A673 (cell line): ENCODE measurements at regions not wholly inside any gene's neighbourhood (a gene's known extent, or its start where the extent isn't known, plus 50 kb on each side); places are given as distances from the start of the nearest gene placed in this dataset.

Experiments used
- BruUV-seq: library from RNA; stranded (reverse); fragments of 400-500 nt; replicated peaks from 2 replicates; lab custom pipeline; 2021; lab: Mats Ljungman, UMichigan
- CTCF ChIA-PET: fragments of 300-600 bp; sonication (Branson Sonifier 250); formaldehyde crosslinking; loops from one replicate; lab custom pipeline; 2022; ENCODE audit warnings: antibody characterized with exemption; lab: Charles Lee
- POLR2A ChIA-PET: fragments of 300-600 bp; sonication (Branson Sonifier 250); formaldehyde crosslinking; loops from one replicate; lab custom pipeline; 2022; ENCODE audit warnings: antibody characterized with exemption; ENCODE audit not compliant: low non-redundant PET; lab: Charles Lee
- DNase-seq: peaks from one replicate; pipeline ENCODE4 v3.0.0-alpha.2; 2015; ENCODE audit warnings: low spot score
- H3K27ac ChIP-seq: fragments of 200-600 bp; sonication (generic); 2 replicates; pipeline ENCODE4 v1.5.1; 2016; ENCODE audit warnings: mixed run types, low read depth, mild to moderate bottlenecking, mixed read lengths, antibody characterized with exemption, low read length; ENCODE audit not compliant: poor library complexity, severe bottlenecking
- H3K27me3 ChIP-seq: fragments of 200-600 bp; sonication (generic); replicated peaks from 2 replicates; pipeline ENCODE4 v1.6.1; 2017; ENCODE audit warnings: mixed run types, low read depth, mild to moderate bottlenecking, mixed read lengths, antibody characterized with exemption, low read length; ENCODE audit not compliant: insufficient read depth, poor library complexity
- H3K36me3 ChIP-seq: fragments of 200-600 bp; sonication (generic); 2 replicates; pipeline ENCODE4 v1.6.1; 2016; ENCODE audit warnings: mixed run types, mild to moderate bottlenecking, mixed read lengths, antibody characterized with exemption, low read length; ENCODE audit not compliant: insufficient read depth, poor library complexity, severe bottlenecking
- H3K4me1 ChIP-seq: fragments of 200-600 bp; sonication (generic); 2 replicates; pipeline ENCODE4 v1.6.1; 2017; ENCODE audit warnings: mixed run types, mild to moderate bottlenecking, mixed read lengths, antibody characterized with exemption, low read length; ENCODE audit not compliant: insufficient read depth, poor library complexity, severe bottlenecking
- H3K4me3 ChIP-seq: fragments of 200-600 bp; sonication (generic); 2 replicates; pipeline ENCODE4 v1.5.1; 2016; ENCODE audit warnings: low read depth, mixed run types, mild to moderate bottlenecking, mixed read lengths, low read length; ENCODE audit not compliant: poor library complexity, severe bottlenecking
- H3K9me3 ChIP-seq: fragments of 200-600 bp; sonication (generic); 2 replicates; pipeline ENCODE4 v1.6.1; 2016; ENCODE audit warnings: mixed run types, low read depth, mild to moderate bottlenecking, mixed read lengths, antibody characterized with exemption, low read length; ENCODE audit not compliant: poor library complexity, severe bottlenecking
- EZH2 ChIP-seq: fragments of 200-600 bp; sonication (generic); IDR thresholded peaks from 2 replicates; pipeline ENCODE4 v1.6.1; 2017; ENCODE audit warnings: borderline replicate concordance, low read depth, mild to moderate bottlenecking, mixed read lengths, antibody characterized with exemption, low read length; ENCODE audit not compliant: poor library complexity, severe bottlenecking
- intact Hi-C: fragments of 100-400 bp; cut with micrococcal nuclease; formaldehyde crosslinking; loops from one replicate; pipeline ENCODE4 v1.10.0; 2022; ENCODE audit not compliant: unreplicated experiment
- TF ChIP-seq, protein P1 (sequence below): fragments of 300-800, 200-600 bp; sonication (generic); conservative IDR thresholded peaks from 2 replicates; pipeline ENCODE4 v1.5.1; 2017; ENCODE audit warnings: low read depth, mild to moderate bottlenecking, antibody characterized with exemption, low read length, moderate library complexity, mixed read lengths

DNA sequence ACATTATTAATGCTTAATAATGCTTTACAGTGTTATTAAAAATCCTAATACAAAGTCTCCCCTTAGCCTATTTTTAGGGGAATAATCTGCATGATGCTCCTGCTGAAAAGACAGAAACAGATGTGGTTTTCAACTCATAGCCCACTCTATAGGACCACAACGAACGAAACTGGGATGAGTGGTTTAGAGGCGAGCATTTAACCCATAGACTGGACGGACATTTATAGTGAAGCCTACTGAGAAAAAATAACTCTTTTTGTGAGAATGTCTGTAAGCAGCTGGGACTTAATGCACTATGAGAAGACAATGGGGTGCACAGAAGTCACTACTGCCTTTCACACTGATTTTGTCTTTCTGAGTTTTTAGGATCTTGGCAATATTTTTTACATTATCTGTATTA lies 1599.6 kb upstream of the B3GALT2 start:
- Histone ChIP-seq H3K4me1 (no peaks in the 10 kb centered on the region), H3K27ac (no peak overlapping the region), H3K9me3 (no peaks in the 10 kb centered on the region), H3K27me3 (no peaks in the 10 kb centered on the region), H3K36me3 (no peaks in the 10 kb centered on the region), H3K4me3 (no peak overlapping the region)
- ChIA-PET POLR2A (no interaction called here), CTCF (no interaction called here)
- no peak for DNase-seq
- BruUV-seq: no TSS peak
- no peak for TF ChIP-seq EZH2
- TF ChIP-seq, protein P1, sequence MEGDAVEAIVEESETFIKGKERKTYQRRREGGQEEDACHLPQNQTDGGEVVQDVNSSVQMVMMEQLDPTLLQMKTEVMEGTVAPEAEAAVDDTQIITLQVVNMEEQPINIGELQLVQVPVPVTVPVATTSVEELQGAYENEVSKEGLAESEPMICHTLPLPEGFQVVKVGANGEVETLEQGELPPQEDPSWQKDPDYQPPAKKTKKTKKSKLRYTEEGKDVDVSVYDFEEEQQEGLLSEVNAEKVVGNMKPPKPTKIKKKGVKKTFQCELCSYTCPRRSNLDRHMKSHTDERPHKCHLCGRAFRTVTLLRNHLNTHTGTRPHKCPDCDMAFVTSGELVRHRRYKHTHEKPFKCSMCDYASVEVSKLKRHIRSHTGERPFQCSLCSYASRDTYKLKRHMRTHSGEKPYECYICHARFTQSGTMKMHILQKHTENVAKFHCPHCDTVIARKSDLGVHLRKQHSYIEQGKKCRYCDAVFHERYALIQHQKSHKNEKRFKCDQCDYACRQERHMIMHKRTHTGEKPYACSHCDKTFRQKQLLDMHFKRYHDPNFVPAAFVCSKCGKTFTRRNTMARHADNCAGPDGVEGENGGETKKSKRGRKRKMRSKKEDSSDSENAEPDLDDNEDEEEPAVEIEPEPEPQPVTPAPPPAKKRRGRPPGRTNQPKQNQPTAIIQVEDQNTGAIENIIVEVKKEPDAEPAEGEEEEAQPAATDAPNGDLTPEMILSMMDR: no peak
- intact Hi-C loops: no loop called here

DNA sequence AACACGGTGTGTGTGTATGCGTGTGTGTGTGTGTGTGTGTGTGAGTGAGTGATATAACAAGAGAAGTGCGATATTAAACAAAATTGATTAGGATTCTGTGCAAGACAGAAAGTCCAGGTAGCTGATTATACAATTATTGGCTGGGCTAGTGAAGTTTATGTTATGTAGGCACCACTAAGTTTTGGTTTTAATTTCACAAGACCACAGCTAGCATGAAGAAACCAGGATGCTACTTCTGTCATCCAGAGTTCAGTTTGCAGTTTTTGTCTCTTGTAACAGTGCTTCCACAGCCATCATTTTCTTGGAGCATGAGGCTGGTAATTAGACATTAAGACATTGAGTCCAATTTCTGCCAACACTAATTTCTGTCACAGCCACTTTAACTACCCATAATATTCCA lies 1590.2 kb upstream of the B3GALT2 start:
- no peaks in the 10 kb centered on the region for H3K9me3 ChIP-seq
- DNase-seq: no peak
- TF ChIP-seq, protein P1: no peak
- no peak for TF ChIP-seq EZH2
- no peaks in the 10 kb centered on the region for H3K36me3 ChIP-seq
- no TSS peak for BruUV-seq
- no peak overlapping the region for H3K4me3 ChIP-seq
- intact Hi-C loops: no loop called here
- ChIA-PET POLR2A (no interaction called here), CTCF (no interaction called here)
- H3K27me3 ChIP-seq: no peaks in the 10 kb centered on the region
- no peaks in the 10 kb centered on the region for H3K4me1 ChIP-seq
- no peak overlapping the region for H3K27ac ChIP-seq

DNA sequence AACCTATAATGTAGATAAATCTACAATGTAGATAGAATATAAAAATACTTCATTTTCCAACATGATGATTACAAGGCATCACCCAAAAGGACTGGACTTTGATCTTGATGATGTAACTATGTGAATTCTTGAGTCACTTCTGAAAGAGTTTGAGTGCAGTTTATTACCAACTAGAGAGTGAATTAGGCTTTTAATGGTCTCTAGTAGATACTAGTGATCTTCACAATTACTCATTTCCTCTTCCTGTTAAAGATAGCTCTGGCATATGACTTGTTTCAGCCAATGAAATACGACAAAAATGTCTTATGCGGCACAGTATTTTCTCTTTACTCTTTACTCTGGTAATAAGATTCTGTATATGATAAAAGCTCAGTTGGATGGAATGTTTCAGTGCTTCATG lies 1588.1 kb upstream of the B3GALT2 start:
- intact Hi-C loops: no loop called here
- H3K27ac ChIP-seq: no peak overlapping the region
- no peaks in the 10 kb centered on the region for H3K4me1 ChIP-seq
- H3K9me3 ChIP-seq: no peaks in the 10 kb centered on the region
- H3K27me3 ChIP-seq: no peaks in the 10 kb centered on the region
- ChIA-PET CTCF (no interaction called here), POLR2A (no interaction called here)
- BruUV-seq: no TSS peak
- TF ChIP-seq EZH2: no peak
- TF ChIP-seq, protein P1: no peak
- DNase-seq: peak; percentile 6
- H3K36me3 ChIP-seq: no peaks in the 10 kb centered on the region
- H3K4me3 ChIP-seq: no peak overlapping the region
